Kidney capillary endothelial cell (primary cell): ENCODE measurements at regions not wholly inside any gene's neighbourhood (a gene's known extent, or its start where the extent isn't known, plus 50 kb on each side); places are given as distances from the start of the nearest gene placed in this dataset.
"Not testable (repeated sequence)": the region's sequence is repeated elsewhere in the genome, so short reads cannot be mapped to it uniquely, and the experiment has no call there.

Source experiments
- DNase-seq: peaks from one replicate; pipeline ENCODE4 v3.0.0-alpha.2; 2018; ENCODE audit warnings: low spot score

GRCh38 chr2:57597940-57598339, 448.7 kb upstream of the VRK2 start:
- no peak for DNase-seq

GRCh38 chr2:57598551-57598950, 448.1 kb upstream of the VRK2 start:
- no peak for DNase-seq

- no peak for DNase-seq
Observed at GRCh38 chr2:57602733-57603132, 443.9 kb upstream of the VRK2 start.

- DNase-seq = no peak
Observed at GRCh38 chr2:57614988-57615387, 431.6 kb upstream of the VRK2 start.

GRCh38 chr2:57615855-57616556, 430.6 kb upstream of the VRK2 start:
- DNase-seq = no peak

GRCh38 chr2:57617318-57617717, 429.3 kb upstream of the VRK2 start:
- DNase-seq = no peak

GRCh38 chr2:57621122-57621663, 425.4 kb upstream of the VRK2 start:
- DNase-seq = no peak

- DNase-seq = no peak
Observed at GRCh38 chr2:57622009-57622408, 424.6 kb upstream of the VRK2 start.

- no peak for DNase-seq
Observed at GRCh38 chr2:57656198-57656597, 390.4 kb upstream of the VRK2 start.

GRCh38 chr2:57669570-57669969, 377.0 kb upstream of the VRK2 start:
- no peak for DNase-seq

GRCh38 chr2:57674025-57674424, 372.6 kb upstream of the VRK2 start:
- no peak for DNase-seq

GRCh38 chr2:57674743-57675142, 371.9 kb upstream of the VRK2 start:
- DNase-seq = no peak

GRCh38 chr2:57677296-57677695, 369.3 kb upstream of the VRK2 start:
- no peak for DNase-seq

GRCh38 chr2:57681650-57682049, 365.0 kb upstream of the VRK2 start:
- DNase-seq = no peak

GRCh38 chr2:57685032-57685431, 361.6 kb upstream of the VRK2 start:
- DNase-seq = no peak

GRCh38 chr2:57692395-57692794, 354.2 kb upstream of the VRK2 start:
- DNase-seq = no peak

GRCh38 chr2:57693177-57693576, 353.4 kb upstream of the VRK2 start:
- no peak for DNase-seq

- no peak for DNase-seq
Observed at GRCh38 chr2:57693965-57694364, 352.6 kb upstream of the VRK2 start.

GRCh38 chr2:57696016-57696415, 350.6 kb upstream of the VRK2 start:
- no peak for DNase-seq

- DNase-seq = no peak
Observed at GRCh38 chr2:57698392-57698791, 348.2 kb upstream of the VRK2 start.

- no peak for DNase-seq
Observed at GRCh38 chr2:57698935-57699449, 347.6 kb upstream of the VRK2 start.

- no peak for DNase-seq
Observed at GRCh38 chr2:57701391-57701791, 345.2 kb upstream of the VRK2 start.

- no peak for DNase-seq
Observed at GRCh38 chr2:57703407-57703806, 343.2 kb upstream of the VRK2 start.

GRCh38 chr2:57707794-57708193, 338.8 kb upstream of the VRK2 start:
- DNase-seq = not testable (repeated sequence)
